PC-3 (cell line): ENCODE measurements at regions not wholly inside any gene's neighbourhood (a gene's known extent, or its start where the extent isn't known, plus 50 kb on each side); places are given as distances from the start of the nearest gene placed in this dataset.

Experiments used
- CTCF ChIP-seq: fragments of 300-600 bp; sonication (generic); conservative IDR thresholded peaks from 2 replicates; pipeline ENCODE4 v1.5.1; 2017; ENCODE audit warnings: antibody characterized with exemption, low read depth, mild to moderate bottlenecking, low read length
- EZH2 ChIP-seq: fragments of 300-600 bp; sonication (generic); IDR thresholded peaks from one replicate; pipeline ENCODE4 v1.6.1; 2017; ENCODE audit warnings: antibody characterized with exemption, mild to moderate bottlenecking, low read length; ENCODE audit not compliant: unreplicated experiment
- EZH2phosphoT487 ChIP-seq: fragments of 300-600 bp; sonication (generic); IDR thresholded peaks from 2 replicates; pipeline ENCODE4 v1.6.1; 2018; ENCODE audit warnings: mild to moderate bottlenecking, antibody characterized with exemption, low read length, borderline replicate concordance

- no peak for TF ChIP-seq CTCF
- no peak for TF ChIP-seq EZH2
- no peak for TF ChIP-seq EZH2phosphoT487
Observed at GRCh38 chr4:89469516-89469915, 161.9 kb upstream of the GPRIN3 start.
